HepG2 (cell line): ENCODE measurements at regions not wholly inside any gene's neighbourhood (a gene's known extent, or its start where the extent isn't known, plus 50 kb on each side); places are given as distances from the start of the nearest gene placed in this dataset.

ENCODE experiments used
- ATAC-seq: fragments of 200-7000 bp; cut with Tn5 transposase; 3 replicates; pipeline ENCODE4 v1.9.1; 2020; ENCODE audit warnings: mild to moderate bottlenecking, moderate library complexity
- BruUV-seq: library from RNA; stranded (reverse); fragments of 400-500 nt; replicated peaks from 2 replicates; lab custom pipeline; 2021; lab: Mats Ljungman, UMichigan
- CTCF ChIA-PET: fragments of 300-600 bp; formaldehyde crosslinking; extraction: SDS; loops from one replicate; lab custom pipeline; 2021; ENCODE audit warnings: low total read pairs, inconsistent platforms, low intra/inter-chr PET ratio; lab: Yijun Ruan, JAX
- POLR2A ChIA-PET: fragments of 350-600 bp; sonication (Branson Sonifier 250); formaldehyde crosslinking; loops from one replicate; lab custom pipeline; 2020; ENCODE audit warnings: antibody characterized with exemption, inconsistent platforms; lab: Yijun Ruan, JAX
- DNase-seq: peaks from one replicate; pipeline ENCODE4 v3.0.0-alpha.2; 2015; ENCODE audit warnings: low spot score
- FAIRE-seq: peaks from 3 replicates; lab custom pipeline; 2011; peaks lifted over from hg19 to GRCh38; lab: Jason Lieb, UNC
- H2AFZ ChIP-seq: one replicate; pipeline ENCODE4 v1.6.1; 2011; ENCODE audit warnings: low read length, inconsistent platforms
- H3K27ac ChIP-seq: fragments of 300-600 bp; 3 replicates; pipeline ENCODE4 v1.8.0; 2011; ENCODE audit warnings: mixed run types, mild to moderate bottlenecking, mixed read lengths, low read length, inconsistent platforms; ENCODE audit not compliant: insufficient read depth; ENCODE audit errors: extremely low read length
- H3K27me3 ChIP-seq, 2 experiments: fragments of 200-600 bp in 1 of 2; 2 replicates in 1 of 2; 3 replicates in 1 of 2; pipeline versions ENCODE4 v1.6.0 to v1.8.0; 2011; ENCODE audit warnings: low read length in 2 of 2, mild to moderate bottlenecking in 2 of 2, moderate library complexity in 2 of 2, inconsistent platforms in 1 of 2; ENCODE audit not compliant: insufficient read depth in 2 of 2, control insufficient read depth in 1 of 2
- H3K36me3 ChIP-seq, 2 experiments: fragments of 200-600 bp in 1 of 2; replicated peaks in 1 of 2; 2 replicates in 1 of 2; 3 replicates in 1 of 2; pipeline versions ENCODE4 v1.5.1 to v1.8.0; 2011; ENCODE audit warnings: low read length in 2 of 2, inconsistent platforms in 1 of 2; ENCODE audit not compliant: insufficient read depth in 2 of 2, control insufficient read depth in 1 of 2
- H3K4me1 ChIP-seq: 2 replicates; pipeline ENCODE4 v1.5.1; 2012; ENCODE audit warnings: low read length, inconsistent platforms; ENCODE audit not compliant: insufficient read depth
- H3K4me2 ChIP-seq: 2 replicates; pipeline ENCODE4 v1.6.0; 2011; ENCODE audit warnings: low read depth, low read length, inconsistent platforms
- H3K4me3 ChIP-seq, 3 experiments: fragments of 200-600 bp in 1 of 3; sonication (generic), shearing (Covaris generic) in 1 of 3; replicated peaks in 1 of 3; 2 replicates each; pipeline ENCODE4 v1.5.1; 2011 to 2016; ENCODE audit warnings: low read length in 3 of 3, inconsistent platforms in 2 of 3, low read depth in 2 of 3, mild to moderate bottlenecking in 2 of 3, control low read depth in 1 of 3, mixed read lengths in 1 of 3; ENCODE audit not compliant: insufficient read depth in 1 of 3
- H3K79me2 ChIP-seq: one replicate; pipeline ENCODE4 v1.6.1; 2011; ENCODE audit warnings: low read length, inconsistent platforms; ENCODE audit not compliant: insufficient read depth
- H3K9ac ChIP-seq: 2 replicates; pipeline ENCODE4 v1.6.0; 2011; ENCODE audit warnings: mild to moderate bottlenecking, low read depth, low read length, inconsistent platforms; ENCODE audit not compliant: insufficient read depth
- H3K9me3 ChIP-seq: 2 replicates; pipeline ENCODE4 v1.5.1; 2012; ENCODE audit warnings: mild to moderate bottlenecking, low read length
- H4K20me1 ChIP-seq: 2 replicates; pipeline ENCODE4 v1.6.0; 2011; ENCODE audit warnings: inconsistent platforms, mild to moderate bottlenecking, low read length, moderate library complexity; ENCODE audit not compliant: insufficient read depth
- ATRX ChIP-seq: sonication (generic); formaldehyde crosslinking; IDR thresholded peaks from 2 replicates; pipeline ENCODE4 v1.4.0; 2020; ENCODE audit warnings: missing genetic modification reagents, borderline replicate concordance
- CBX5 ChIP-seq: sonication (generic); formaldehyde crosslinking; IDR thresholded peaks from 2 replicates; pipeline ENCODE4 v1.4.0; 2020; ENCODE audit warnings: missing genetic modification reagents, borderline replicate concordance
- ERF ChIP-seq: IDR thresholded peaks from 2 replicates; pipeline ENCODE4 v1.6.1; 2018; ENCODE audit warnings: missing biosample characterization, missing genetic modification reagents
- MZF1 ChIP-seq: sonication (generic); formaldehyde crosslinking; IDR thresholded peaks from 2 replicates; pipeline ENCODE4 v1.8.1; 2023; ENCODE audit warnings: mild to moderate bottlenecking, missing genetic modification reagents, borderline replicate concordance
- ONECUT2 ChIP-seq: sonication (generic); formaldehyde crosslinking; IDR thresholded peaks from 2 replicates; pipeline ENCODE4 v1.4.0; 2020; ENCODE audit warnings: missing genetic modification reagents
- PHF20 ChIP-seq: sonication (generic); formaldehyde crosslinking; IDR thresholded peaks from 2 replicates; pipeline ENCODE4 v1.5.0; 2020; ENCODE audit warnings: mild to moderate bottlenecking, missing genetic modification reagents
- PHF8 ChIP-seq: sonication (generic); formaldehyde crosslinking; IDR thresholded peaks from 2 replicates; pipeline ENCODE4 v1.5.0; 2020; ENCODE audit warnings: missing genetic modification reagents
- POLR2AphosphoS5 ChIP-seq: IDR thresholded peaks from 2 replicates; pipeline ENCODE4 v1.6.1; 2012; ENCODE audit warnings: low read depth, low read length
- REST ChIP-seq, 2 experiments: IDR thresholded peaks; 2 replicates each; pipeline ENCODE4 v1.6.1; 2011 to 2012; ENCODE audit warnings: low read length in 2 of 2, borderline replicate concordance in 1 of 2, low read depth in 1 of 2, mild to moderate bottlenecking in 1 of 2, moderate library complexity in 1 of 2
- RXRB ChIP-seq: IDR thresholded peaks from 2 replicates; pipeline ENCODE4 v1.6.1; 2016; ENCODE audit warnings: borderline replicate concordance, missing genetic modification reagents, missing compliant biosample characterization
- SP140L ChIP-seq: sonication (generic); formaldehyde crosslinking; IDR thresholded peaks from 2 replicates; pipeline ENCODE4 v1.4.0; 2020; ENCODE audit warnings: missing genetic modification reagents, borderline replicate concordance
- ZBTB37 ChIP-seq: sonication (generic); formaldehyde crosslinking; IDR thresholded peaks from 2 replicates; pipeline ENCODE4 v1.4.0; 2020; ENCODE audit warnings: mild to moderate bottlenecking, missing genetic modification reagents
- ZNF12 ChIP-seq: sonication (generic); formaldehyde crosslinking; IDR thresholded peaks from 2 replicates; pipeline ENCODE4 v1.5.0; 2020; ENCODE audit warnings: missing genetic modification reagents
- ZNF225 ChIP-seq: sonication (generic); formaldehyde crosslinking; IDR thresholded peaks from 2 replicates; pipeline ENCODE4 v1.4.0; 2020; ENCODE audit warnings: mild to moderate bottlenecking, missing genetic modification reagents
- ZNF317 ChIP-seq: sonication (generic); formaldehyde crosslinking; IDR thresholded peaks from 2 replicates; pipeline ENCODE4 v1.5.0; 2020; ENCODE audit warnings: mild to moderate bottlenecking, missing genetic modification reagents
- ZNF33A ChIP-seq: sonication (generic); formaldehyde crosslinking; IDR thresholded peaks from 2 replicates; pipeline ENCODE4 v1.5.1; 2020; ENCODE audit warnings: missing genetic modification reagents, mild to moderate bottlenecking, moderate library complexity, borderline replicate concordance
- ZNF354B ChIP-seq: sonication (generic); formaldehyde crosslinking; IDR thresholded peaks from 2 replicates; pipeline ENCODE4 v1.8.0; 2022; ENCODE audit warnings: mild to moderate bottlenecking, missing genetic modification reagents
- ZNF546 ChIP-seq: sonication (generic); formaldehyde crosslinking; conservative IDR thresholded peaks from 2 replicates; pipeline ENCODE4 v1.8.1; 2023; ENCODE audit warnings: mild to moderate bottlenecking, missing genetic modification reagents
- ZNF75D ChIP-seq: sonication (generic); formaldehyde crosslinking; IDR thresholded peaks from 2 replicates; pipeline ENCODE4 v1.8.1; 2023; ENCODE audit warnings: missing genetic modification reagents, mild to moderate bottlenecking, borderline replicate concordance
- ZZZ3 ChIP-seq: sonication (generic); formaldehyde crosslinking; IDR thresholded peaks from 2 replicates; pipeline ENCODE4 v1.4.0; 2020; ENCODE audit warnings: missing genetic modification reagents, mild to moderate bottlenecking, borderline replicate concordance
- WGBS: methylation state at CpG from one replicate; pipeline ENCODE4 v1.1.6; 2017; ENCODE audit warnings: low lambda C conversion rate; 5-methylcytosine and 5-hydroxymethylcytosine counted together
- in situ Hi-C: cut with HindIII; loops from 2 replicates; pipeline ENCODE4 v1.10.0; 2017; ENCODE audit warnings: low pct_unique_long_range_greater_than_20kb; ENCODE audit not compliant: extremely low pct_ligation_motif_present
- intact Hi-C: fragments of 100-400 bp; cut with micrococcal nuclease; formaldehyde crosslinking; loops from one replicate; pipeline ENCODE4 v1.10.0; 2022; ENCODE audit not compliant: unreplicated experiment

GRCh38 chr4:81826817-81827424 lies 355.2 kb upstream of the RASGEF1B start:
- intact Hi-C loops (no loop called here), in situ Hi-C loops (no loop called here)
- Histone ChIP-seq H3K4me2 (no peak overlapping the region), H3K4me3 (no peak overlapping the region), H3K27me3 (peaks cover 0 to 1% of the 10 kb centered on the region in 2 experiments; a peak in 1 of 5 replicates), H3K36me3 (no peaks in the 10 kb centered on the region), H3K9me3 (no peaks in the 10 kb centered on the region), H3K9ac (no peak overlapping the region), H2AFZ (no peak overlapping the region), H3K79me2 (no peaks in the 10 kb centered on the region), H4K20me1 (no peaks in the 10 kb centered on the region), H3K27ac (no peak overlapping the region), H3K4me1 (no peaks in the 10 kb centered on the region)
- no peak for FAIRE-seq
- ChIA-PET POLR2A (no interaction called here), CTCF (no interaction called here)
- 24% methylated on average over 6 of the region's 6 CpGs for WGBS
- no peak for TF ChIP-seq ZNF75D (CRISPR knock-in tag)
- TF ChIP-seq REST (IDR thresholded peaks at IDR 0.05; ENCODE audit: borderline replicate concordance in 1 of 2, low read depth in 1 of 2, low read length in 2 of 2): no peak
- no peak for TF ChIP-seq ERF
- TF ChIP-seq ZNF354B (CRISPR knock-in tag): no peak
- no peak for TF ChIP-seq ZNF317 (CRISPR knock-in tag)
- no peak for TF ChIP-seq ZNF33A (CRISPR knock-in tag)
- TF ChIP-seq MZF1 (CRISPR knock-in tag): no peak
- TF ChIP-seq ZNF546 (CRISPR knock-in tag): no peak
- TF ChIP-seq SP140L: no peak
- no peak for TF ChIP-seq CBX5 (CRISPR knock-in tag)
- TF ChIP-seq ZNF225 (CRISPR knock-in tag): no peak
- no peak for TF ChIP-seq ZZZ3
- TF ChIP-seq RXRB (CRISPR knock-in tag): no peak
- no peak for TF ChIP-seq PHF20 (CRISPR knock-in tag)
- TF ChIP-seq ATRX (CRISPR knock-in tag): no peak
- no peak for TF ChIP-seq ZNF12
- TF ChIP-seq POLR2AphosphoS5: no peak
- TF ChIP-seq ZBTB37: no peak
- TF ChIP-seq PHF8 (CRISPR knock-in tag): no peak
- TF ChIP-seq ONECUT2 (CRISPR knock-in tag): no peak
- BruUV-seq: no TSS peak
- no peak for ATAC-seq
- DNase-seq: no peak
